GM12878 (cell line): ENCODE measurements at regions not wholly inside any gene's neighbourhood (a gene's known extent, or its start where the extent isn't known, plus 50 kb on each side); places are given as distances from the start of the nearest gene placed in this dataset.

Experiments
- ATAC-seq: fragments of 200-7000 bp; cut with Tn5 transposase; 3 replicates; pipeline ENCODE4 v1.9.1; 2020; ENCODE audit warnings: mild to moderate bottlenecking, moderate library complexity
- BruUV-seq: library from RNA; stranded (reverse); fragments of 400-500 nt; replicated peaks from 2 replicates; lab custom pipeline; 2021; lab: Mats Ljungman, UMichigan
- CTCF ChIA-PET: fragments of 300-600 bp; sonication (Branson Sonifier 250); formaldehyde crosslinking; extraction: SDS; loops from one replicate; lab custom pipeline; 2021; ENCODE audit warnings: inconsistent platforms; lab: Yijun Ruan, JAX
- POLR2A ChIA-PET: fragments of 350-600 bp; formaldehyde crosslinking; extraction: SDS; loops from one replicate; lab custom pipeline; 2021; ENCODE audit warnings: inconsistent platforms; lab: Charles Lee
- RAD21 ChIA-PET: fragments of 300-600 bp; sonication (Branson Sonifier 250); formaldehyde crosslinking; loops from one replicate; lab custom pipeline; 2023; ENCODE audit warnings: antibody characterized with exemption; ENCODE audit not compliant: unreplicated experiment; lab: Charles Lee
- SMC1A ChIA-PET: fragments of 300-600 bp; sonication (Branson Sonifier 250); formaldehyde crosslinking; loops from one replicate; lab custom pipeline; 2023; ENCODE audit not compliant: unreplicated experiment, uncharacterized antibody; lab: Charles Lee
- DNase-seq: peaks from one replicate; pipeline ENCODE4 v3.0.0-alpha.2; 2011; ENCODE audit warnings: low read depth, low spot score
- FAIRE-seq: peaks from 3 replicates; lab custom pipeline; 2011; peaks lifted over from hg19 to GRCh38; lab: Jason Lieb, UNC
- H2AFZ ChIP-seq: 2 replicates; pipeline ENCODE4 v1.6.0; 2011; ENCODE audit warnings: low read depth, low read length, control low read depth; ENCODE audit not compliant: control insufficient read depth
- H3K27ac ChIP-seq: 2 replicates; pipeline ENCODE4 v1.5.1; 2011; ENCODE audit warnings: control low read depth; ENCODE audit not compliant: control insufficient read depth, insufficient read depth
- H3K27me3 ChIP-seq, 2 experiments: replicated peaks in 1 of 2; 2 replicates each; pipeline versions ENCODE4 v1.6.0 to v1.6.1; 2011; ENCODE audit warnings: low read length in 1 of 2; ENCODE audit not compliant: control insufficient read depth in 2 of 2, insufficient read depth in 2 of 2
- H3K36me3 ChIP-seq, 2 experiments: 2 replicates each; pipeline ENCODE4 v1.5.1; 2011; ENCODE audit warnings: low read length in 1 of 2; ENCODE audit not compliant: control insufficient read depth in 2 of 2, insufficient read depth in 2 of 2
- H3K4me1 ChIP-seq: 2 replicates; pipeline ENCODE4 v1.6.1; 2011; ENCODE audit warnings: mild to moderate bottlenecking, low read length, moderate library complexity, mixed read lengths; ENCODE audit not compliant: control insufficient read depth, insufficient read depth
- H3K4me2 ChIP-seq: 2 replicates; pipeline ENCODE4 v1.6.0; 2011; ENCODE audit warnings: control low read depth; ENCODE audit not compliant: control insufficient read depth, insufficient read depth
- H3K4me3 ChIP-seq: fragments of 200-600 bp; sonication (generic); 2 replicates; pipeline ENCODE4 v1.5.1; 2016
- H3K79me2 ChIP-seq: 2 replicates; pipeline ENCODE4 v1.6.0; 2011; ENCODE audit warnings: low read length; ENCODE audit not compliant: control insufficient read depth, insufficient read depth
- H3K9ac ChIP-seq: 2 replicates; pipeline ENCODE4 v1.8.0; 2011; ENCODE audit warnings: low read length, control low read depth, mixed read lengths; ENCODE audit not compliant: control insufficient read depth, insufficient read depth
- H3K9me3 ChIP-seq: replicated peaks from 3 replicates; pipeline ENCODE4 v1.5.1; 2011; ENCODE audit warnings: mild to moderate bottlenecking, low read length; ENCODE audit not compliant: control insufficient read depth, insufficient read depth
- H4K20me1 ChIP-seq: 2 replicates; pipeline ENCODE4 v1.6.0; 2011; ENCODE audit not compliant: control insufficient read depth, insufficient read depth
- BHLHE40 ChIP-seq, 2 experiments: fragments of 450-650 bp in 1 of 2; IDR thresholded peaks; 2 replicates each; pipeline ENCODE4 v1.6.1; 2011 to 2017; ENCODE audit warnings: low read depth in 2 of 2, borderline replicate concordance in 1 of 2, improper control_type of control experiment in 1 of 2, low read length in 1 of 2, mild to moderate bottlenecking in 1 of 2
- CEBPB ChIP-seq, 2 experiments: fragments of 150-350 bp in 1 of 2; IDR thresholded peaks; 2 replicates each; pipeline ENCODE4 v1.6.1; 2012 to 2014; ENCODE audit warnings: low read depth in 2 of 2, low read length in 2 of 2, borderline replicate concordance in 1 of 2, inconsistent platforms in 1 of 2
- IKZF1 ChIP-seq: fragments of 450-650 bp; conservative IDR thresholded peaks from 2 replicates; pipeline ENCODE4 v1.6.1; 2017; ENCODE audit warnings: antibody characterized with exemption, mild to moderate bottlenecking
- IKZF2 ChIP-seq, 2 experiments: fragments of 450-650 bp; IDR thresholded peaks; 2 replicates each; pipeline ENCODE4 v1.6.1; 2017; ENCODE audit warnings: mild to moderate bottlenecking in 2 of 2, moderate library complexity in 2 of 2
- IRF4 ChIP-seq: IDR thresholded peaks from 2 replicates; pipeline ENCODE4 v1.6.1; 2011; ENCODE audit warnings: low read depth, low read length
- MYB ChIP-seq: fragments of 150-350 bp; IDR thresholded peaks from 2 replicates; pipeline ENCODE4 v1.6.1; 2014; ENCODE audit warnings: mild to moderate bottlenecking, low read depth, low read length, borderline replicate concordance
- PBX3 ChIP-seq: IDR thresholded peaks from 2 replicates; pipeline ENCODE4 v1.6.1; 2011; ENCODE audit warnings: mild to moderate bottlenecking, low read depth, low read length, moderate library complexity; ENCODE audit not compliant: insufficient replicate concordance
- RELA ChIP-seq: fragments of 450-650 bp; IDR thresholded peaks from 2 replicates; pipeline ENCODE4 v1.8.0; 2014; ENCODE audit warnings: borderline replicate concordance; ENCODE audit not compliant: partially characterized antibody
- SIN3A ChIP-seq: IDR thresholded peaks from 2 replicates; pipeline ENCODE4 v1.6.1; 2012; ENCODE audit warnings: low read depth, low read length, improper control_type of control experiment
- SUZ12 ChIP-seq: fragments of 200-600 bp; sonication (generic); IDR thresholded peaks from one replicate; pipeline ENCODE4 v1.6.1; 2018; ENCODE audit warnings: antibody characterized with exemption, mild to moderate bottlenecking; ENCODE audit not compliant: unreplicated experiment
- TCF12 ChIP-seq: IDR thresholded peaks from 2 replicates; pipeline ENCODE4 v1.6.1; 2011; ENCODE audit warnings: low read depth, mild to moderate bottlenecking, low read length
- TCF3 ChIP-seq: IDR thresholded peaks from 2 replicates; pipeline ENCODE4 v1.6.1; 2012; ENCODE audit warnings: low read depth, mild to moderate bottlenecking, low read length, borderline replicate concordance; ENCODE audit not compliant: insufficient read depth
- WRNIP1 ChIP-seq: IDR thresholded peaks from 2 replicates; pipeline ENCODE4 v1.6.1; 2011; ENCODE audit warnings: low read depth, low read length, improper control_type of control experiment, borderline replicate concordance
- ZSCAN29 ChIP-seq: fragments of 450-650 bp; IDR thresholded peaks from 2 replicates; pipeline ENCODE4 v1.6.1; 2017; ENCODE audit warnings: mild to moderate bottlenecking, moderate library complexity
- WGBS: methylation state at CpG from one replicate; pipeline ENCODE4 v1.1.6; 2016; ENCODE audit warnings: low lambda C conversion rate; ENCODE audit not compliant: insufficient replicate concordance, insufficient coverage; ENCODE audit errors: missing lambda C conversion rate; 5-methylcytosine and 5-hydroxymethylcytosine counted together
- in situ Hi-C: fragments of 300-500 bp; cut with MboI; formaldehyde crosslinking; loops from 9 replicates; pipeline ENCODE4 v1.14.3; 2018; ENCODE audit warnings: mixed read lengths
- intact Hi-C: fragments of 100-400 bp; cut with micrococcal nuclease; formaldehyde crosslinking; loops from one replicate; pipeline ENCODE4 v1.14.2; 2022; ENCODE audit not compliant: unreplicated experiment
- TF ChIP-seq, protein P1 (sequence below): fragments of 450-650 bp; IDR thresholded peaks from 2 replicates; pipeline ENCODE4 v1.6.1; 2017; ENCODE audit warnings: low read depth, mild to moderate bottlenecking, moderate library complexity

DNA sequence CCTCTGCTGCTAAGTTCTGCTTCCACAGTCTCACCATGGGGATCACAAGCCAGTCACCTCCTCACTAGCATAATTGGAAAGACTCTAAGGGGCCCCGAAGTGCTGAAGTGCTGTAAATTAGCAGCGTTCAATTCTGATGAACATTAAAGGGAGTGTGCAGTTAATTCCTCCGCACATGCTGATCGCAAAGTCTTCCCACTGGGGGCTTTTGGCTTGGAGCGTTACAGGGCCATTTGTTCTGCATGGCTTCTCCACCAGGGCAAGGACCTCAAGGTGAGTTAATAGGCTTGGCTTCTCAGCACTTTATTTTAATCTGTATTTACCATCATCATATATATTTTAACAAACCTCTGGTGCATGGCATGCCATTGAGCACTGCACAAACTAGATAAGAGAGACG is 216.3 kb upstream of the PARD3B start:
- RAD21 ChIA-PET = no interaction called here
- CTCF ChIA-PET = interaction anchor here (1.0 kb wide), 1 partner anchor 362 kb away, joined by 3 read pairs; no protein-coding TSS in a partner anchor
- Histone ChIP-seq H3K27ac (no peak overlapping the region), H3K79me2 (no peaks in the 10 kb centered on the region), H3K4me3 (no peak overlapping the region), H3K9me3 (no peaks in the 10 kb centered on the region), H3K4me1 (no peaks in the 10 kb centered on the region), H3K36me3 (no peaks in the 10 kb centered on the region), H3K27me3 (no peaks in the 10 kb centered on the region), H3K9ac (no peak overlapping the region), H2AFZ (no peak overlapping the region)
- no peak for ATAC-seq
- in situ Hi-C loops (loop anchor here (5.0 kb wide), 1 partner anchor 1348 kb away; no protein-coding TSS in a partner anchor), intact Hi-C loops (loop anchor here (5.0 kb wide), 3 partner anchors 1348 to 1598 kb away; no protein-coding TSS in a partner anchor)
- no TSS peak for BruUV-seq
- WGBS = 53% methylated on average over 6 of the region's 6 CpGs
- SMC1A ChIA-PET = interaction anchor here (1.0 kb wide), 1 partner anchor 363 kb away, joined by 3 read pairs; no protein-coding TSS in a partner anchor
- POLR2A ChIA-PET = no interaction called here
- no peak for FAIRE-seq
- no peak for DNase-seq
- TF ChIP-seq SIN3A = no peak
- no peak for TF ChIP-seq ZSCAN29
- TF ChIP-seq MYB = no peak
- no peak for TF ChIP-seq CEBPB (IDR thresholded peaks at IDR 0.05; ENCODE audit: borderline replicate concordance in 1 of 2, low read depth in 2 of 2, low read length in 2 of 2)
- TF ChIP-seq TCF12 = no peak
- TF ChIP-seq IRF4 = no peak
- TF ChIP-seq, protein P1, sequence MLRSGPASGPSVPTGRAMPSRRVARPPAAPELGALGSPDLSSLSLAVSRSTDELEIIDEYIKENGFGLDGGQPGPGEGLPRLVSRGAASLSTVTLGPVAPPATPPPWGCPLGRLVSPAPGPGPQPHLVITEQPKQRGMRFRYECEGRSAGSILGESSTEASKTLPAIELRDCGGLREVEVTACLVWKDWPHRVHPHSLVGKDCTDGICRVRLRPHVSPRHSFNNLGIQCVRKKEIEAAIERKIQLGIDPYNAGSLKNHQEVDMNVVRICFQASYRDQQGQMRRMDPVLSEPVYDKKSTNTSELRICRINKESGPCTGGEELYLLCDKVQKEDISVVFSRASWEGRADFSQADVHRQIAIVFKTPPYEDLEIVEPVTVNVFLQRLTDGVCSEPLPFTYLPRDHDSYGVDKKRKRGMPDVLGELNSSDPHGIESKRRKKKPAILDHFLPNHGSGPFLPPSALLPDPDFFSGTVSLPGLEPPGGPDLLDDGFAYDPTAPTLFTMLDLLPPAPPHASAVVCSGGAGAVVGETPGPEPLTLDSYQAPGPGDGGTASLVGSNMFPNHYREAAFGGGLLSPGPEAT = no peak
- no peak for TF ChIP-seq IKZF2 (IDR thresholded peaks at IDR 0.05)
- TF ChIP-seq IKZF1 = no peak
- TF ChIP-seq TCF3 = no peak
- TF ChIP-seq RELA = no peak
- TF ChIP-seq SUZ12 = no peak
- TF ChIP-seq PBX3 = no peak
- TF ChIP-seq WRNIP1 = no peak
- no peak for TF ChIP-seq BHLHE40 (IDR thresholded peaks at IDR 0.05; ENCODE audit: borderline replicate concordance in 1 of 2, low read depth in 2 of 2, low read length in 1 of 2)
- TF ChIP-seq, all 136 proteins: peak for 0
- H4K20me1 ChIP-seq = no peaks in the 10 kb centered on the region
- H3K4me2 ChIP-seq = no peak overlapping the region
